Heart left ventricle (tissue), 13 donors: ENCODE measurements at regions not wholly inside any gene's neighbourhood (a gene's known extent, or its start where the extent isn't known, plus 50 kb on each side); places are given as distances from the start of the nearest gene placed in this dataset.

Source experiments
- POLR2A ChIP-seq, 2 donors: fragments of 450-650 bp; IDR thresholded peaks; one replicate each; pipeline ENCODE4 v1.6.1; 2017; ENCODE audit warnings: antibody characterized with exemption in 2 of 2, mild to moderate bottlenecking in 2 of 2, moderate library complexity in 2 of 2
- TF ChIP-seq, protein P1 (sequence below), 12 donors: fragments of 200-600 bp; sonication (generic) in 4 of 12; IDR thresholded peaks; one replicate each; pipeline versions ENCODE4 v1.5.0 to v1.8.0; 2018 to 2022; ENCODE audit warnings: antibody characterized with exemption in 12 of 12, mild to moderate bottlenecking in 5 of 12
- donor health status: ischemic (EF 13 %, LVEDD 7.1; RV severe dilation, severe dysfunction).
- donor health status: DM: no; HTN: yes; CAD: no.
- donor health status: DM: no; HTN: no; CAD: no.
- donor health status: ischemic (EF 25% LVEDD 6.9; RV normal size, moderate dysfunction).
- donor health status: ischemic (EF 25% LVEDD 5.7; RV mildly dilated, moderate dysfunction).
- donor health status: ischemic (EF 35%, LVEDD 5.7; RV mildly dilated, moderate dysfunction).
- donor health status: nonischemic (EF 11% LVEDD 7.7; RV severe dilation, severe dysfunction).
- donor health status: DM: yes; HTN: yes; CAD: no.
- donor health status: PGD.
- donor health status: ischemic (EF 29% LVEDD 5.4; RV normal size, mild dysfunction).
- donor health status: nonischemic (EF 23%, LVEDD 6.1; RV moderate dilation, normal function).

DNA sequence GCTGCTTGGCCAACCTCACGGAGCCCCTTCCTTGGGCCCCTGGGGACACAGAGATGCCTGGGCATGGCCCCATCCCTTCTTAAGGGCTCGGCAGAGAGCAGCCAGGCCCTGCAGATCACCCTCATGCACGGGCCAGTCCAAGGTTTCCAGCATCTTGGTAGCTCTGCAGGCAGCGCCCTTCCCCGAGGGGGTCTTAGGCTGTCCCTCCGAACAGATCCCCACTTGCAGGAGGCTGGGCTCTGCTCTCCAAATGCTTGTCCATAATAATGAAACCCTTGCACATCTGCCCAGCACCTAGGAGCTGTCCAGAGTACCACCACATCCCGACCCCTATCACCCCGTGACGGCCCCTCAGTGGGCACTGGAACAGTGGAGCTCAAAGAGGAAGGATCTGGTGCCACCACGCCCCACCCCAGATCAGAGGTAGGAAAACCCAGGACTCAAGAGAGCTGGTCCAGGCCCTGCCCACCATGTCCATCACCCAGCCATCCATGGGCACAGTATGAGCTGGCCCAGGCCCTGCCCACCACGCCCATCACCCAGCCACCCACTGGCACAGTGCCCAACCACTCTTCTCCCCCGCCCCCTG lies 92.5 kb upstream of the PRR5 start:
- TF ChIP-seq, protein P1, sequence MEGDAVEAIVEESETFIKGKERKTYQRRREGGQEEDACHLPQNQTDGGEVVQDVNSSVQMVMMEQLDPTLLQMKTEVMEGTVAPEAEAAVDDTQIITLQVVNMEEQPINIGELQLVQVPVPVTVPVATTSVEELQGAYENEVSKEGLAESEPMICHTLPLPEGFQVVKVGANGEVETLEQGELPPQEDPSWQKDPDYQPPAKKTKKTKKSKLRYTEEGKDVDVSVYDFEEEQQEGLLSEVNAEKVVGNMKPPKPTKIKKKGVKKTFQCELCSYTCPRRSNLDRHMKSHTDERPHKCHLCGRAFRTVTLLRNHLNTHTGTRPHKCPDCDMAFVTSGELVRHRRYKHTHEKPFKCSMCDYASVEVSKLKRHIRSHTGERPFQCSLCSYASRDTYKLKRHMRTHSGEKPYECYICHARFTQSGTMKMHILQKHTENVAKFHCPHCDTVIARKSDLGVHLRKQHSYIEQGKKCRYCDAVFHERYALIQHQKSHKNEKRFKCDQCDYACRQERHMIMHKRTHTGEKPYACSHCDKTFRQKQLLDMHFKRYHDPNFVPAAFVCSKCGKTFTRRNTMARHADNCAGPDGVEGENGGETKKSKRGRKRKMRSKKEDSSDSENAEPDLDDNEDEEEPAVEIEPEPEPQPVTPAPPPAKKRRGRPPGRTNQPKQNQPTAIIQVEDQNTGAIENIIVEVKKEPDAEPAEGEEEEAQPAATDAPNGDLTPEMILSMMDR (IDR thresholded peaks at IDR 0.05) = no peak
- TF ChIP-seq POLR2A (IDR thresholded peaks at IDR 0.05) = no peak
